ENCODE measurements at regions not wholly inside any gene's neighbourhood (a gene's known extent, or its start where the extent isn't known, plus 50 kb on each side); places are given as distances from the start of the nearest gene placed in this dataset.

DNA sequence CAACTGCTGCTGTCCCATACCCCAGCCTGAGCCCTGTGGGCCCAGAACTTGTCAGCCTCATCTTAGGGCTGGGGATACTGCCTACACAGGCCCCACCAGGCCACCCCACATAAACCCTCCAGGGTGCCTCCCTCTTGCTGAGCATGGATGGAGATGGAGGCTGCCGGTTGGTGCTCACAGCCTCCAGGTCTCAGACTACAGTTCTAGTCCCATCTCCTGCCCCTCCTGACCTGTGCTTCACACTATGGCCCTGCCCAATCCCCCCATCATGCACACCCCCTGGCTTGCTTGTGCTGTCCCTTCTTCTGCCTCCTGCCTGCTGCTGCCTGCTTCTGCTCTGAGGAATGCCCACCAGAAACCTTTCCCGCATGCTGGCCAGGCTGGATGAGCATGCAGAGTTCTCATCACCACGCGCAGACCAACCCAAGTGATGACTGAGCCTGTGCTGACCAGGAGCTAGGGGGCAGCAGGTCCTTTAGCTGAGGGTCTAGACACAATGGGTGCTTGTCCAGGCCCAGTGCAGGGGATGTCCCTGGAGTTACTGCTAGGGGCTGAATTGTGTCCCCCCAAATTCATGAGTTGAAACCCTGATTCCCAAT lies 138.4 kb upstream of the HS6ST1 start:
- TF ChIP-seq, protein P1, sequence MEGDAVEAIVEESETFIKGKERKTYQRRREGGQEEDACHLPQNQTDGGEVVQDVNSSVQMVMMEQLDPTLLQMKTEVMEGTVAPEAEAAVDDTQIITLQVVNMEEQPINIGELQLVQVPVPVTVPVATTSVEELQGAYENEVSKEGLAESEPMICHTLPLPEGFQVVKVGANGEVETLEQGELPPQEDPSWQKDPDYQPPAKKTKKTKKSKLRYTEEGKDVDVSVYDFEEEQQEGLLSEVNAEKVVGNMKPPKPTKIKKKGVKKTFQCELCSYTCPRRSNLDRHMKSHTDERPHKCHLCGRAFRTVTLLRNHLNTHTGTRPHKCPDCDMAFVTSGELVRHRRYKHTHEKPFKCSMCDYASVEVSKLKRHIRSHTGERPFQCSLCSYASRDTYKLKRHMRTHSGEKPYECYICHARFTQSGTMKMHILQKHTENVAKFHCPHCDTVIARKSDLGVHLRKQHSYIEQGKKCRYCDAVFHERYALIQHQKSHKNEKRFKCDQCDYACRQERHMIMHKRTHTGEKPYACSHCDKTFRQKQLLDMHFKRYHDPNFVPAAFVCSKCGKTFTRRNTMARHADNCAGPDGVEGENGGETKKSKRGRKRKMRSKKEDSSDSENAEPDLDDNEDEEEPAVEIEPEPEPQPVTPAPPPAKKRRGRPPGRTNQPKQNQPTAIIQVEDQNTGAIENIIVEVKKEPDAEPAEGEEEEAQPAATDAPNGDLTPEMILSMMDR (IDR thresholded peaks at IDR 0.05; ENCODE audit: low read depth, low read length, poor library complexity, severe bottlenecking): no peak
- TF ChIP-seq EZH2phosphoT487 (IDR thresholded peaks at IDR 0.05; ENCODE audit: borderline replicate concordance, low read length): no peak

Measured in DOHH2 (cell line).